ENCODE measurements at regions not wholly inside any gene's neighbourhood (a gene's known extent, or its start where the extent isn't known, plus 50 kb on each side); places are given as distances from the start of the nearest gene placed in this dataset.
A peak's percentile ranks its signal among the peaks of the same experiment; 100 is the strongest.

DNA sequence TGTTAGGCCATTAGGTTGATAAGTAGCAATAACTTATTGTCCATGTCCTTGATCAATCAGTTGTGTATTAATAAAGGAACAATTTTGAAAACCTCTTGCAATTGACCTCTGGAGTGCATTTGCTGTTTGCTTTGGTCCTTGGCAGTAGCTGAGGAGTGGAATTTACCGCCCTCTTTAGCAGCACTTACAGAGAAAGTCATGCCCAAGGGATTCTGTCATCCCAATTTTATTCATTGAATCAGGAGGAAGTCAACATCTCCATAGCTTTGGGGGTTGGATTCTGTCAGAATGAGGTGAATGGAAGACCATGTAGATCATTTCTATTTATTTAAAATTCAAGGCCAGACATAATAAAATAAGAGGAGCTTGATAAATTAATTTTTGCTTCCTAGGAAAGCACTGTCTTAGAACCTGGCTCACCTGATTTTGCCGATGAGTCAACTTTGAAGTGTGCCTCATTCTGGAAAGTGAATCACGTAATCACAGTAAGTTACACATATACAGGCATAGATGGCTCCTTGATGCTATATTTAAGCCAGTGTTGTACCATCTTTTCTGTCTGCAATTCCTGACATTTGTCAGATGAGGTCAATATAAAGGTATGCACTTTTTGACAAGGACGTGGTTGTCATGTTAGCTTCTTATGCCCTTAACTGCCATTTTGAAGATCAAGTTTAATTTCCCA is 128.7 kb upstream of the MLIP start:
- H3K9me3 ChIP-seq = no peaks in the 10 kb centered on the region
- WGBS (ENCODE audit: insufficient coverage, low coverage, low lambda C conversion rate, missing lambda C conversion rate) = 84% methylated on average over 4 of the region's 4 CpGs
- no peaks in the 10 kb centered on the region for H3K36me3 ChIP-seq
- no peak for TF ChIP-seq POLR2A (IDR thresholded peaks at IDR 0.05)
- TF ChIP-seq CTCF (IDR thresholded peaks at IDR 0.05) = no peak
- intact Hi-C loops (cut with DNase I) = loop anchor here in 1 of 2 donors (10.0 kb wide), 1 partner anchor 282 kb away; no protein-coding TSS in a partner anchor
- no peak overlapping the region for H3K27ac ChIP-seq
- no peak overlapping the region for H3K4me3 ChIP-seq
- no peak for DNase-seq
- H3K4me1 ChIP-seq = peaks cover 0 to 12% (median 0%) of the 10 kb centered on the region in 4 donors
- no peak for ATAC-seq
- no peaks in the 10 kb centered on the region for H3K27me3 ChIP-seq

GRCh38 chr6:53983301-53983700 is 127.9 kb upstream of the MLIP start:
- Histone ChIP-seq H3K36me3 (no peaks in the 10 kb centered on the region), H3K27me3 (no peaks in the 10 kb centered on the region), H3K4me1 (peaks cover 0 to 14% (median 0%) of the 10 kb centered on the region in 4 donors), H3K27ac (no peak overlapping the region), H3K9me3 (no peaks in the 10 kb centered on the region), H3K4me3 (no peak overlapping the region)
- TF ChIP-seq CTCF (IDR thresholded peaks at IDR 0.05) (no peak), POLR2A (IDR thresholded peaks at IDR 0.05) (no peak)
- intact Hi-C loops (cut with DNase I) = loop anchor here in 1 of 2 donors (10.0 kb wide), 1 partner anchor 282 kb away; no protein-coding TSS in a partner anchor
- 20% methylated on average over 1 of the region's 1 CpG for WGBS (ENCODE audit: insufficient coverage, low coverage, low lambda C conversion rate, missing lambda C conversion rate)
- DNase-seq = no peak
- no peak for ATAC-seq

DNA sequence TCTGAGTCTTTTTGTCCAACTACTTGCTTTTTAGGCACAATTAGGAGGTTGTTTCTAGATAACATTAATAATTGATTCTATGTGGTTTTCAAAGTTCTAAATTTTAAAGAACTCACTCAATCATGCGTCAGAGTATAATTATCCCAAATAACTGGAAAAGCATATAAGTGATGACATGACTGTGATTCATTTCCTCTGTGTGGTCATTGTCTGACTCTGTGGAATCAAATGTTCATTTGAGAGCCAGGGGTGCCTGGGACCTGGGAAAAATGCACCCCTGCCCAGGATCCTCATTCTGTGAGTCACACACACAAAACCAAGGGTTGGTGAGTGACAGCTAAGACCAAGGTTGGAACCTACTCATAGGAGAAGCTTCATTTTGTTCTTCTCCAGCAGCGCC is 127.1 kb upstream of the MLIP start:
- ATAC-seq (peak in 1 of 4 donors; percentile 12), DNase-seq (no peak)
- no peak for TF ChIP-seq POLR2A (IDR thresholded peaks at IDR 0.05)
- no peak for TF ChIP-seq CTCF (IDR thresholded peaks at IDR 0.05)
- WGBS (ENCODE audit: insufficient coverage, low coverage, low lambda C conversion rate, missing lambda C conversion rate) = 73% methylated on average over 1 of the region's 2 CpGs
- H3K36me3 ChIP-seq = no peaks in the 10 kb centered on the region
- no peaks in the 10 kb centered on the region for H3K27me3 ChIP-seq
- intact Hi-C loops (cut with DNase I) = loop anchor here in 1 of 2 donors (10.0 kb wide), 1 partner anchor 281 kb away; no protein-coding TSS in a partner anchor
- peaks cover 0 to 14% (median 0%) of the 10 kb centered on the region in 4 donors for H3K4me1 ChIP-seq
- H3K27ac ChIP-seq = no peak overlapping the region
- no peaks in the 10 kb centered on the region for H3K9me3 ChIP-seq
- H3K4me3 ChIP-seq = no peak overlapping the region

- Histone ChIP-seq H3K36me3 (no peaks in the 10 kb centered on the region), H3K9me3 (no peaks in the 10 kb centered on the region), H3K4me1 (peaks cover 0 to 14% (median 0%) of the 10 kb centered on the region in 4 donors), H3K27me3 (no peaks in the 10 kb centered on the region), H3K27ac (no peak overlapping the region), H3K4me3 (no peak overlapping the region)
- TF ChIP-seq CTCF (IDR thresholded peaks at IDR 0.05) (no peak), POLR2A (IDR thresholded peaks at IDR 0.05) (no peak)
- ATAC-seq (no peak), DNase-seq (no peak)
- WGBS (ENCODE audit: insufficient coverage, low coverage, low lambda C conversion rate, missing lambda C conversion rate) = 50% methylated on average over 3 of the region's 3 CpGs
- intact Hi-C loops (cut with DNase I) = loop anchor here in 1 of 2 donors (10.0 kb wide), 1 partner anchor 280 kb away; no protein-coding TSS in a partner anchor
Observed at GRCh38 chr6:53984581-53984980, 126.7 kb upstream of the MLIP start.

Data from right lobe of liver (tissue), 6 donors.